ENCODE measurements at regions not wholly inside any gene's neighbourhood (a gene's known extent, or its start where the extent isn't known, plus 50 kb on each side); places are given as distances from the start of the nearest gene placed in this dataset.
"Not testable (repeated sequence)": the region's sequence is repeated elsewhere in the genome, so short reads cannot be mapped to it uniquely, and the experiment has no call there.

DNA sequence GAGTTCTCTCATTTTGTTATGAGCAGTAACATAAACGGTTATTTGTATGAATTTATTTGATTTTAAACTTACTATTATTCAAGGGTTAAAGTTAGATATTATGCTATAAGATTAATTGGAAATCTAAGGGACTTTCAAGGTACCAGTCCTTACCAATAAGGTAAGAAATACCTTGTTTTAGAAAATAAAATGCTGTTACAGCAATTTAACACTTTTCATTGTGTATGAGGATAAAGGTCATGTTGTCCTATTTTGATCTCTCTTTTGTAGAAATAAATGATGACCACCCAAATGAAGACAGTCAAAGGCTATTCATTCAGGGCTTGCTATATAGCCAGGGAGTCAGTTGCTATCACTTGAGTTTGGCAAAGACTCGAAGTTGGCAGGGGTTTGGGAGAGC, 1185.9 kb upstream of the GOT2 start:
- no peak for DNase-seq (ENCODE audit: extremely low read depth in 1 of 2, low read depth in 1 of 2)

- DNase-seq (ENCODE audit: extremely low read depth in 1 of 2, low read depth in 1 of 2), result no peak
Measured at GRCh38 chr16:59913666-59914065, 1179.5 kb upstream of the GOT2 start.

- DNase-seq (ENCODE audit: extremely low read depth in 1 of 2, low read depth in 1 of 2), result no peak
Measured at GRCh38 chr16:59909262-59909661, 1175.1 kb upstream of the GOT2 start.

GRCh38 chr16:59907611-59908010, 1173.5 kb upstream of the GOT2 start:
- DNase-seq (ENCODE audit: extremely low read depth in 1 of 2, low read depth in 1 of 2), result no peak

DNA sequence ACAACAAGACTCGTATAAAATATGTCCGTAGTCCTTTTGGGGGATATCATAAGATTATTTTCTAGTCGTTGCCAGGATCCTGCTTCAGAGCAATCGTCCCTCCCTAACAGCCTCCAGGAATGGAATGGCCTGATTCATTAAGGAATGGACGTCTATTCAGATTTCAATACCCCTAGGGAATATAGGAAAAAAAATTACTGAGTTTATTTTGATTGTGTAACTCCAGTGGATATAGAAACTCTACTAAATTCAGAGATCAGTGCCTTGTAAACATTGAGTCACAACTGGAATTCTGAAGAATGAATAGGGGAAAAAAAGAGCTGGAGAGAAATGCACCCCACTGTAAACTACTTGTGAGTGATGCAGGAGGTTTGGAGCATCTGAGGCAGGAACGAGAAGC, 1171.5 kb upstream of the GOT2 start:
- no peak for DNase-seq (ENCODE audit: extremely low read depth in 1 of 2, low read depth in 1 of 2)

GRCh38 chr16:59905131-59905530, 1171.0 kb upstream of the GOT2 start:
- DNase-seq (ENCODE audit: extremely low read depth in 1 of 2, low read depth in 1 of 2), result no peak

GRCh38 chr16:59899940-59900339, 1165.8 kb upstream of the GOT2 start:
- no peak for DNase-seq (ENCODE audit: extremely low read depth in 1 of 2, low read depth in 1 of 2)

DNA sequence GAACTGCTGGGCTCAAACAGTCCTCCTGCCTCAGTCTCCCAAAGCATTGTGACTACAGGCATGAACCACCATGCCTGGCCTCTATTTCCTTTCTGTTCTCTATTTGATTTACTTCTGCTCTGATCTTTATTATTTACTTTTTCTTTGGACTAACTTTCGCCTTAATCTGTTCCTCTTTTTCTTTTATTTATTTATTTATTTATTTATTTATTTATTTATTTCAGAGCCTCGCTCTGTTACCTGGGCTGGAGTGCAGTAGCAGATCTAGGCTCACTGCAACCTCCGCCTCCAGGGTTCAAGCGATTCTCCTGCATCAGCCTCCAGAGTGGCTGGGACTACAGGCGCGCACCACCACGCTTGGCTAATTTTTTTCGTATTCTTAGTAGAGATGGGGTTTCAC, 1158.3 kb upstream of the GOT2 start:
- DNase-seq (ENCODE audit: extremely low read depth in 1 of 2, low read depth in 1 of 2), result no peak

GRCh38 chr16:59887856-59888255, 1153.7 kb upstream of the GOT2 start:
- DNase-seq (ENCODE audit: extremely low read depth in 1 of 2, low read depth in 1 of 2), result no peak

GRCh38 chr16:59886021-59886420, 1151.9 kb upstream of the GOT2 start:
- no peak for DNase-seq (ENCODE audit: extremely low read depth in 1 of 2, low read depth in 1 of 2)

- DNase-seq (ENCODE audit: extremely low read depth in 1 of 2, low read depth in 1 of 2), result no peak
Measured at GRCh38 chr16:59881376-59881775, 1147.3 kb upstream of the GOT2 start.

DNA sequence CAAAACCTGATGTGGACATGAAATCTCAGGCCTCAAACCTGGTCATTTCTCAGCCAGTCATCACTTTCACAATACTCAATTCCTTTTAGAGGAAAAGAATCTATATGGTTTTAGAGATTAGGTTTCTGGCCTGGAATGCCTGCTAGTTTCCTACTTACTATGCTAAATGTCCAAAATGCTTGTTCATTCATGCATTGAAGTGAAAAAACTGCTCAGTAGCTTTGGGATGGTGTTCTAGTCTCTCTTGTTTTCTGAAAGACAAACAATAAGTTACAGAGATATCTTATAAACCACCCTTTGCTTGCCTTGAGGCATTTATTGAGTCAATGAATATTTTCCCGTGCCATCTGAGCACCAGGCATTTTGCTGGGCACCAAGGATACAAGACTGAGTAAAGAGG, 1146.5 kb upstream of the GOT2 start:
- no peak for DNase-seq (ENCODE audit: extremely low read depth in 1 of 2, low read depth in 1 of 2)

GRCh38 chr16:59878999-59879398, 1144.9 kb upstream of the GOT2 start:
- DNase-seq (ENCODE audit: extremely low read depth in 1 of 2, low read depth in 1 of 2), result no peak

GRCh38 chr16:59878479-59878878, 1144.4 kb upstream of the GOT2 start:
- DNase-seq (ENCODE audit: extremely low read depth in 1 of 2, low read depth in 1 of 2), result no peak

GRCh38 chr16:59864981-59865666, 1131.0 kb upstream of the GOT2 start:
- no peak for DNase-seq (ENCODE audit: extremely low read depth in 1 of 2, low read depth in 1 of 2)

- DNase-seq (ENCODE audit: extremely low read depth in 1 of 2, low read depth in 1 of 2), result no peak
Measured at GRCh38 chr16:59859676-59860402, 1125.7 kb upstream of the GOT2 start.

- DNase-seq (ENCODE audit: extremely low read depth in 1 of 2, low read depth in 1 of 2), result no peak
Measured at GRCh38 chr16:59854846-59855439, 1120.8 kb upstream of the GOT2 start.

DNA sequence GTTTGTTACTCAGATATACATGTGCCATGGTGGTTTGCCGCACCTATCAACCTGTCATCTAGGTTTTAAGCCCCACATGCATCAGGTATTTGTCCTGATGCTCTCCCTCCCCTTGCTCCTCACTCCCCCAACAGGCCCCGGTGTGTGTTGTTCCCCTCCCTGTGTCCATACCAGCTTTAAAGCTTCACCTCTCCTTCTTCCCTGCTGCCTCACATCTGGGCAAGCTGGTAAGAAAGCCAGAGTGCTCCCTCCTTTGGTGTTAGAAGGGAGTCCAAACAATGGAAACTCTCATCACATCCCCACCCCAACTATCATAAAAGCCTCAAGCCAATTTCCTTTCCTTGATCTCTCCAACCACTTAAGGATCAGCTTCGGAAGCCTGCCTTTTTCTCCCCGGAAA, 1115.6 kb upstream of the GOT2 start:
- no peak for DNase-seq (ENCODE audit: extremely low read depth in 1 of 2, low read depth in 1 of 2)

GRCh38 chr16:59848296-59848695, 1114.2 kb upstream of the GOT2 start:
- DNase-seq (ENCODE audit: extremely low read depth in 1 of 2, low read depth in 1 of 2), result no peak

GRCh38 chr16:59840169-59840568, 1106.1 kb upstream of the GOT2 start:
- DNase-seq (ENCODE audit: extremely low read depth in 1 of 2, low read depth in 1 of 2), result no peak

- no peak for DNase-seq (ENCODE audit: extremely low read depth in 1 of 2, low read depth in 1 of 2)
Measured at GRCh38 chr16:59826767-59827166, 1092.7 kb upstream of the GOT2 start.

- not testable (repeated sequence) for DNase-seq (ENCODE audit: extremely low read depth in 1 of 2, low read depth in 1 of 2)
Measured at GRCh38 chr16:59809488-59809887, 1075.4 kb upstream of the GOT2 start.
